ENCODE measurements at regions not wholly inside any gene's neighbourhood (a gene's known extent, or its start where the extent isn't known, plus 50 kb on each side); places are given as distances from the start of the nearest gene placed in this dataset.

DNA sequence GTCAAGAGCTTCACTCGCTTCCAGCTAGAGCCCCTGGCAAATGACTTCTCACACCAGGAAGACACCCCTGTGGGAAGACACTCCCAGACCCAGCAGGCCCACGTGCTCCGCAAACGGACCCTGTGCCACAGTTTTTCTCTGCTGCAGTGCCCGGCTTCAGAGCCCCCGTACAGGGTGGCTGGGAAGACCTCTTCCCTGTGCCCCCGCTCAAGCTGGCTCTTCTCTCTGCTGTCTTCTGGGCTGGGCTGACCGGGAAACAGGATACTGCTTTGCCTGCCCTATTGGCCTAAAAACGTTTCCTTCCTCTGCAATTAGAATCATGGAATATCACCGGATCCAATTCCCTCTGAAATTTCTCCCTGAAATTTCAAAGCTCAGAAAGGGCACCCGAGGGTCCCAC is 63.7 kb upstream of the CRHR1 start:
- TF ChIP-seq, protein P1, sequence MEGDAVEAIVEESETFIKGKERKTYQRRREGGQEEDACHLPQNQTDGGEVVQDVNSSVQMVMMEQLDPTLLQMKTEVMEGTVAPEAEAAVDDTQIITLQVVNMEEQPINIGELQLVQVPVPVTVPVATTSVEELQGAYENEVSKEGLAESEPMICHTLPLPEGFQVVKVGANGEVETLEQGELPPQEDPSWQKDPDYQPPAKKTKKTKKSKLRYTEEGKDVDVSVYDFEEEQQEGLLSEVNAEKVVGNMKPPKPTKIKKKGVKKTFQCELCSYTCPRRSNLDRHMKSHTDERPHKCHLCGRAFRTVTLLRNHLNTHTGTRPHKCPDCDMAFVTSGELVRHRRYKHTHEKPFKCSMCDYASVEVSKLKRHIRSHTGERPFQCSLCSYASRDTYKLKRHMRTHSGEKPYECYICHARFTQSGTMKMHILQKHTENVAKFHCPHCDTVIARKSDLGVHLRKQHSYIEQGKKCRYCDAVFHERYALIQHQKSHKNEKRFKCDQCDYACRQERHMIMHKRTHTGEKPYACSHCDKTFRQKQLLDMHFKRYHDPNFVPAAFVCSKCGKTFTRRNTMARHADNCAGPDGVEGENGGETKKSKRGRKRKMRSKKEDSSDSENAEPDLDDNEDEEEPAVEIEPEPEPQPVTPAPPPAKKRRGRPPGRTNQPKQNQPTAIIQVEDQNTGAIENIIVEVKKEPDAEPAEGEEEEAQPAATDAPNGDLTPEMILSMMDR (conservative IDR thresholded peaks at IDR 0.05; ENCODE audit: low read depth, low read length): no peak
- TF ChIP-seq RAD21 (IDR thresholded peaks at IDR 0.05; ENCODE audit: low read length): no peak
- TF ChIP-seq RFX5 (IDR thresholded peaks at IDR 0.05; ENCODE audit: low read depth, low read length): no peak
- no peak for TF ChIP-seq POLR2A (IDR thresholded peaks at IDR 0.05; ENCODE audit: low read depth, low read length)
- TF ChIP-seq, protein P2, sequence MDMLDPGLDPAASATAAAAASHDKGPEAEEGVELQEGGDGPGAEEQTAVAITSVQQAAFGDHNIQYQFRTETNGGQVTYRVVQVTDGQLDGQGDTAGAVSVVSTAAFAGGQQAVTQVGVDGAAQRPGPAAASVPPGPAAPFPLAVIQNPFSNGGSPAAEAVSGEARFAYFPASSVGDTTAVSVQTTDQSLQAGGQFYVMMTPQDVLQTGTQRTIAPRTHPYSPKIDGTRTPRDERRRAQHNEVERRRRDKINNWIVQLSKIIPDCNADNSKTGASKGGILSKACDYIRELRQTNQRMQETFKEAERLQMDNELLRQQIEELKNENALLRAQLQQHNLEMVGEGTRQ (IDR thresholded peaks at IDR 0.05; ENCODE audit: low read depth, low read length): no peak
- TF ChIP-seq MXI1 (IDR thresholded peaks at IDR 0.05; ENCODE audit: borderline replicate concordance, low read depth, low read length): no peak
